Liver (tissue), 8 donors: ENCODE measurements at regions not wholly inside any gene's neighbourhood (a gene's known extent, or its start where the extent isn't known, plus 50 kb on each side); places are given as distances from the start of the nearest gene placed in this dataset.
A peak's percentile ranks its signal among the peaks of the same experiment; 100 is the strongest.

ENCODE experiments used
- DNase-seq: peaks from one replicate; pipeline ENCODE4 v3.0.0-alpha.2; 2017; ENCODE audit warnings: low spot score
- H3K27ac ChIP-seq, 2 donors: one replicate each; pipeline ENCODE4 v1.7.0; 2013; ENCODE audit warnings: inconsistent platforms in 2 of 2, low read length in 2 of 2, control low read depth in 1 of 2, low read depth in 1 of 2, mild to moderate bottlenecking in 1 of 2
- H3K27me3 ChIP-seq, 4 donors: one replicate each; pipeline versions ENCODE4 v1.6.1 to v1.7.0; 2013; ENCODE audit warnings: low read length in 3 of 4, inconsistent platforms in 1 of 4, mild to moderate bottlenecking in 1 of 4, moderate library complexity in 1 of 4; ENCODE audit not compliant: control insufficient read depth in 4 of 4, insufficient read depth in 4 of 4
- H3K36me3 ChIP-seq, 4 donors: one replicate each; pipeline versions ENCODE4 v1.6.1 to v1.7.0; 2013; ENCODE audit warnings: low read length in 3 of 4, mild to moderate bottlenecking in 3 of 4, low read depth in 1 of 4, moderate library complexity in 1 of 4; ENCODE audit not compliant: control insufficient read depth in 4 of 4, insufficient read depth in 3 of 4
- H3K4me1 ChIP-seq, 4 donors: one replicate each; pipeline versions ENCODE4 v1.6.1 to v1.7.0; 2013; ENCODE audit warnings: low read length in 3 of 4, mild to moderate bottlenecking in 3 of 4, moderate library complexity in 1 of 4; ENCODE audit not compliant: control insufficient read depth in 4 of 4, insufficient read depth in 4 of 4
- H3K4me3 ChIP-seq, 3 donors: one replicate each; pipeline versions ENCODE4 v1.6.1 to v1.7.0; 2013; ENCODE audit warnings: low read length in 3 of 3, control low read depth in 1 of 3, low read depth in 1 of 3, mild to moderate bottlenecking in 1 of 3
- H3K9ac ChIP-seq, 2 donors: one replicate each; pipeline ENCODE4 v1.7.0; 2013; ENCODE audit warnings: low read length in 2 of 2, mild to moderate bottlenecking in 2 of 2, moderate library complexity in 2 of 2, control low read depth in 1 of 2, low read depth in 1 of 2
- H3K9me3 ChIP-seq, 4 donors: one replicate each; pipeline versions ENCODE4 v1.6.1 to v1.7.0; 2013; ENCODE audit warnings: low read length in 3 of 4; ENCODE audit not compliant: control insufficient read depth in 4 of 4
- ATF3 ChIP-seq: IDR thresholded peaks from 2 replicates; pipeline ENCODE4 v1.6.1; 2016; ENCODE audit warnings: antibody characterized with exemption
- CTCF ChIP-seq: fragments of 150-350 bp; IDR thresholded peaks from 2 replicates; pipeline ENCODE4 v1.5.1; 2017; ENCODE audit warnings: improper control_type of control experiment, low read depth, low read length; ENCODE audit not compliant: missing input control
- EGR1 ChIP-seq, 2 donors: IDR thresholded peaks; 2 replicates each; pipeline ENCODE4 v1.6.1; 2016 to 2018; ENCODE audit warnings: antibody characterized with exemption in 2 of 2, low read depth in 2 of 2
- FOXA1 ChIP-seq: IDR thresholded peaks from 2 replicates; pipeline ENCODE4 v1.6.1; 2016; ENCODE audit warnings: antibody characterized with exemption
- FOXA2 ChIP-seq: IDR thresholded peaks from 2 replicates; pipeline ENCODE4 v1.6.1; 2016; ENCODE audit warnings: antibody characterized with exemption
- GABPA ChIP-seq, 2 donors: IDR thresholded peaks in 1 of 2; conservative IDR thresholded peaks in 1 of 2; 2 replicates each; pipeline ENCODE4 v1.6.1; 2016; ENCODE audit warnings: antibody characterized with exemption in 2 of 2, mild to moderate bottlenecking in 1 of 2, moderate library complexity in 1 of 2
- HNF4A ChIP-seq, 2 donors: conservative IDR thresholded peaks; 2 replicates each; pipeline ENCODE4 v1.6.1; 2016; ENCODE audit warnings: antibody characterized with exemption in 2 of 2, mild to moderate bottlenecking in 2 of 2
- HNF4G ChIP-seq: IDR thresholded peaks from 2 replicates; pipeline ENCODE4 v1.6.1; 2016; ENCODE audit warnings: antibody characterized with exemption
- JUND ChIP-seq, 2 donors: IDR thresholded peaks; 2 replicates each; pipeline ENCODE4 v1.6.1; 2016; ENCODE audit warnings: antibody characterized with exemption in 2 of 2
- NR2F2 ChIP-seq: IDR thresholded peaks from 2 replicates; pipeline ENCODE4 v1.6.1; 2016; ENCODE audit warnings: antibody characterized with exemption
- RAD21 ChIP-seq, 2 donors: IDR thresholded peaks; 2 replicates each; pipeline ENCODE4 v1.6.1; 2016; ENCODE audit warnings: antibody characterized with exemption in 2 of 2, mild to moderate bottlenecking in 2 of 2
- REST ChIP-seq: IDR thresholded peaks from 2 replicates; pipeline ENCODE4 v1.6.1; 2016; ENCODE audit warnings: antibody characterized with exemption, mild to moderate bottlenecking
- RXRA ChIP-seq, 2 donors: IDR thresholded peaks; 2 replicates each; pipeline ENCODE4 v1.6.1; 2017 to 2018; ENCODE audit warnings: antibody characterized with exemption in 2 of 2, mild to moderate bottlenecking in 1 of 2
- SP1 ChIP-seq: IDR thresholded peaks from 2 replicates; pipeline ENCODE4 v1.6.1; 2018; ENCODE audit warnings: antibody characterized with exemption, mild to moderate bottlenecking
- TAF1 ChIP-seq: conservative IDR thresholded peaks from 2 replicates; pipeline ENCODE4 v1.6.1; 2016; ENCODE audit warnings: antibody characterized with exemption, mild to moderate bottlenecking
- YY1 ChIP-seq: IDR thresholded peaks from 2 replicates; pipeline ENCODE4 v1.6.1; 2016; ENCODE audit warnings: antibody characterized with exemption, mild to moderate bottlenecking
- WGBS: extraction: QIAGEN DNeasy Blood & Tissue Kit; methylation state at CpG from one replicate; pipeline ENCODE4 v1.1.7; 2013; 5-methylcytosine and 5-hydroxymethylcytosine counted together
- TF ChIP-seq, protein P1 (sequence below): IDR thresholded peaks from 2 replicates; pipeline ENCODE4 v1.6.1; 2016; ENCODE audit warnings: antibody characterized with exemption
- TF ChIP-seq, protein P2 (sequence below): IDR thresholded peaks from 2 replicates; pipeline ENCODE4 v1.6.1; 2016; ENCODE audit warnings: antibody characterized with exemption
- donor health status: healthy.
- donor health status: healthy.
- donor health status: healthy.
- donor health status: healthy.
- donor health status: healthy.

DNA sequence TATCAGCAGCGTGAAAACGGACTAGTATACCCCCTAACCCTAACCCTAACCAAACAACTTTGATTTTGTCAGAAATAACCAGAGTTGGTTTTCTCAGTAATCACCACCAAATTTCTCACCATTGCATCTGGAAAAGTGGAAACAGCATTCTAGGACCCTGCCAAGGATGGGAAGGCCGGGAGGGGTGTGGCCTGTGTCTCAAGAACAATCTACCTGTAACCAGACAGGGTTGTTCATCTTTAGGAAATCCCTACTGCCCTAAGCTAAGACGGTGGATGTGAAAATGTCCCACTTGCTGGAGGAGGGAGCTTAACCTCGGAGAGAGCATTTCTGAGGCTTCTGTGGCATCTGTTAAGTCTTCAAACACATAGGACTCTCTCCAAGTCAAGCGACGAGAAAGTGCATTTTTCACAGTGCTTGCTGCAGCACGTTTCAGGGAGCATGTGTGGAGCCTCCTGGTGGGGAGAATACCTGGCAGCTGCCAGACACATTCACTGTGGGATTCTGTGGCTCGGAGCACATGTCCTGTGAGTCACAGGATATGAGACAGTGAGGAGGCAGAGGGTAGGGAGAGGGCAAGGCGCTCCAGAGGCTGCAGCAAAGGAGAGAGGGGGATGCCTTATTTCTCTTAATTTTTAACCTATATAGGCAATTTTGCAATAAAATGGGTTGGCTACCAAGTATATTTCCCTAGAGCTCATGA lies 207.5 kb downstream of the SPP2 start:
- Histone ChIP-seq H3K9ac (no peak overlapping the region), H3K4me3 (no peak overlapping the region), H3K27me3 (no peaks in the 10 kb centered on the region), H3K9me3 (no peaks in the 10 kb centered on the region), H3K4me1 (no peaks in the 10 kb centered on the region), H3K27ac (no peak overlapping the region), H3K36me3 (no peaks in the 10 kb centered on the region)
- peak; percentile 60 to 68 for TF ChIP-seq RAD21 (IDR thresholded peaks at IDR 0.05)
- no peak for TF ChIP-seq GABPA (IDR thresholded peaks at IDR 0.05 in 1 of 2, conservative IDR thresholded peaks at IDR 0.05 in 1 of 2)
- peak; percentile 28 for TF ChIP-seq CTCF
- TF ChIP-seq HNF4A (conservative IDR thresholded peaks at IDR 0.05) = no peak
- no peak for TF ChIP-seq TAF1
- no peak for DNase-seq
- WGBS = 60% methylated on average over 10 of the region's 10 CpGs

GRCh38 chr2:234256516-234256915 lies 206.0 kb downstream of the SPP2 start:
- TF ChIP-seq JUND (IDR thresholded peaks at IDR 0.05) (no peak), HNF4G (no peak), GABPA (IDR thresholded peaks at IDR 0.05 in 1 of 2, conservative IDR thresholded peaks at IDR 0.05 in 1 of 2) (no peak), EGR1 (IDR thresholded peaks at IDR 0.05; ENCODE audit: low read depth in 2 of 2) (no peak), FOXA1 (no peak), SP1 (no peak), CTCF (no peak), RAD21 (IDR thresholded peaks at IDR 0.05) (no peak), ATF3 (no peak), TAF1 (no peak), YY1 (no peak), NR2F2 (no peak), REST (no peak), RXRA (IDR thresholded peaks at IDR 0.05) (no peak), HNF4A (conservative IDR thresholded peaks at IDR 0.05) (no peak), FOXA2 (no peak)
- TF ChIP-seq, protein P1, sequence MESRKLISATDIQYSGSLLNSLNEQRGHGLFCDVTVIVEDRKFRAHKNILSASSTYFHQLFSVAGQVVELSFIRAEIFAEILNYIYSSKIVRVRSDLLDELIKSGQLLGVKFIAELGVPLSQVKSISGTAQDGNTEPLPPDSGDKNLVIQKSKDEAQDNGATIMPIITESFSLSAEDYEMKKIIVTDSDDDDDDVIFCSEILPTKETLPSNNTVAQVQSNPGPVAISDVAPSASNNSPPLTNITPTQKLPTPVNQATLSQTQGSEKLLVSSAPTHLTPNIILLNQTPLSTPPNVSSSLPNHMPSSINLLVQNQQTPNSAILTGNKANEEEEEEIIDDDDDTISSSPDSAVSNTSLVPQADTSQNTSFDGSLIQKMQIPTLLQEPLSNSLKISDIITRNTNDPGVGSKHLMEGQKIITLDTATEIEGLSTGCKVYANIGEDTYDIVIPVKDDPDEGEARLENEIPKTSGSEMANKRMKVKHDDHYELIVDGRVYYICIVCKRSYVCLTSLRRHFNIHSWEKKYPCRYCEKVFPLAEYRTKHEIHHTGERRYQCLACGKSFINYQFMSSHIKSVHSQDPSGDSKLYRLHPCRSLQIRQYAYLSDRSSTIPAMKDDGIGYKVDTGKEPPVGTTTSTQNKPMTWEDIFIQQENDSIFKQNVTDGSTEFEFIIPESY = no peak
- TF ChIP-seq, protein P2, sequence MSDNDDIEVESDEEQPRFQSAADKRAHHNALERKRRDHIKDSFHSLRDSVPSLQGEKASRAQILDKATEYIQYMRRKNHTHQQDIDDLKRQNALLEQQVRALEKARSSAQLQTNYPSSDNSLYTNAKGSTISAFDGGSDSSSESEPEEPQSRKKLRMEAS = no peak
- no peaks in the 10 kb centered on the region for H3K9me3 ChIP-seq
- no peak overlapping the region for H3K27ac ChIP-seq
- no peaks in the 10 kb centered on the region for H3K36me3 ChIP-seq
- no peak overlapping the region for H3K4me3 ChIP-seq
- no peaks in the 10 kb centered on the region for H3K4me1 ChIP-seq
- no peaks in the 10 kb centered on the region for H3K27me3 ChIP-seq
- no peak overlapping the region for H3K9ac ChIP-seq
- 68% methylated on average over 3 of the region's 3 CpGs for WGBS
- no peak for DNase-seq
